ENCODE measurements at regions not wholly inside any gene's neighbourhood (a gene's known extent, or its start where the extent isn't known, plus 50 kb on each side); places are given as distances from the start of the nearest gene placed in this dataset.

- TF ChIP-seq EZH2 (IDR thresholded peaks at IDR 0.05; ENCODE audit: low read length) (no peak), CTCF (optimal IDR thresholded peaks at IDR 0.05 in 1 of 3, IDR thresholded peaks at IDR 0.05 in 1 of 3, conservative IDR thresholded peaks at IDR 0.05 in 1 of 3; ENCODE audit: extremely low read depth in 1 of 3, insufficient read depth in 2 of 3, low read length in 3 of 3) (no peak)
Measured at GRCh38 chr5:87184605-87185004, 83.1 kb upstream of the RASA1 start.
